Endodermal cell (in vitro differentiated cells): ENCODE measurements at regions not wholly inside any gene's neighbourhood (a gene's known extent, or its start where the extent isn't known, plus 50 kb on each side); places are given as distances from the start of the nearest gene placed in this dataset.
"Not testable (repeated sequence)": the region's sequence is repeated elsewhere in the genome, so short reads cannot be mapped to it uniquely, and the experiment has no call there.

ENCODE experiments used
- DNase-seq: peaks from one replicate; pipeline ENCODE4 v3.0.0-alpha.2; 2017
- H3K27ac ChIP-seq: 2 replicates; pipeline ENCODE4 v1.5.1; 2013; ENCODE audit warnings: mild to moderate bottlenecking, low read depth, low read length, moderate library complexity
- H3K27me3 ChIP-seq: 2 replicates; pipeline ENCODE4 v1.6.1; 2013; ENCODE audit warnings: mild to moderate bottlenecking, low read length, moderate library complexity; ENCODE audit not compliant: insufficient read depth, control insufficient read depth, poor library complexity, severe bottlenecking
- H3K36me3 ChIP-seq: 2 replicates; pipeline ENCODE4 v1.7.0; 2013; ENCODE audit warnings: mild to moderate bottlenecking, low read length, moderate library complexity; ENCODE audit not compliant: control insufficient read depth, insufficient read depth
- H3K4me1 ChIP-seq: one replicate; pipeline ENCODE4 v1.7.0; 2013; ENCODE audit warnings: low read length; ENCODE audit not compliant: control insufficient read depth, insufficient read depth
- H3K4me3 ChIP-seq: 2 replicates; pipeline ENCODE4 v1.5.1; 2013; ENCODE audit warnings: mild to moderate bottlenecking, low read length, moderate library complexity
- H3K9ac ChIP-seq: 2 replicates; pipeline ENCODE4 v1.6.1; 2013; ENCODE audit warnings: mild to moderate bottlenecking, low read length, moderate library complexity; ENCODE audit not compliant: poor library complexity, severe bottlenecking; ENCODE audit errors: extremely low read depth
- H3K9me3 ChIP-seq: 2 replicates; pipeline ENCODE4 v1.6.1; 2013; ENCODE audit warnings: mild to moderate bottlenecking, low read length, moderate library complexity; ENCODE audit not compliant: control insufficient read depth
- H3K27ac Mint-ChIP-seq: 2 replicates; pipeline ENCODE4 v1.8.0; 2020; ENCODE audit warnings: mixed read lengths
- H3K27me3 Mint-ChIP-seq: 2 replicates; pipeline ENCODE4 v1.8.0; 2021; ENCODE audit warnings: mild to moderate bottlenecking, mixed read lengths; ENCODE audit not compliant: insufficient read depth
- H3K36me3 Mint-ChIP-seq: 2 replicates; pipeline ENCODE4 v1.8.0; 2020; ENCODE audit warnings: low read depth, mixed read lengths
- H3K4me1 Mint-ChIP-seq: 2 replicates; pipeline ENCODE4 v1.8.0; 2020; ENCODE audit warnings: mixed read lengths
- H3K4me3 Mint-ChIP-seq: 2 replicates; pipeline ENCODE4 v1.8.0; 2020; ENCODE audit warnings: mild to moderate bottlenecking, moderate library complexity, mixed read lengths
- H3K9me3 Mint-ChIP-seq: 2 replicates; pipeline ENCODE4 v1.8.0; 2020; ENCODE audit warnings: mild to moderate bottlenecking, mixed read lengths
- WGBS, 2 experiments: methylation state at CpG; one replicate each; pipeline versions ENCODE4 v1.1.5 to v1.1.7; 2013; ENCODE audit warnings: missing lambda C conversion rate in 2 of 2, mixed read lengths in 1 of 2; ENCODE audit not compliant: insufficient coverage in 1 of 2, insufficient read length in 1 of 2; 5-methylcytosine and 5-hydroxymethylcytosine counted together
- TF ChIP-seq, protein P1 (sequence below): fragments of 200-600 bp; sonication (generic); conservative IDR thresholded peaks from 2 replicates; pipeline ENCODE4 v1.5.0; 2021; ENCODE audit warnings: antibody characterized with exemption, mild to moderate bottlenecking

DNA sequence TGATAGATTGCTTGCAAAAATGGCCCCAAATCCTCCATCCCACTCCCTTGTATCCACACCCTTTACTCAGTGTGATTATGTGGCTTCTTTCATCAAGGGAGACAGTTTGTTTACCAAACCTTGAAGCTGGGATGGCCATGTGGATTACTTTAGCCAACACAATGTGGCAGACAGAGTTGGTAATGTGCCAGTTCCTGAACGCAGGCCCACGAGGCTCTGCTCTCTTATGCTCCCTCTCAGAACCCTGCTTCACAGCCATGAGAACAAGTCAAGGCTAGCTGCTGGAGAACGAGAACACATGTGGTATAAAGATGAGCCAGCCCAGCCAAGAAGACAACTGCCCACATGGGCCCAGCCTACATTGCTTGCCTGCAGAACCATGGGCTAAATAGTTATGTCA, 162.3 kb downstream of the NDUFA12 start:
- Histone ChIP-seq H3K9me3 (peaks cover 5% of the 10 kb centered on the region), H3K4me1 (no peaks in the 10 kb centered on the region), H3K27me3 (no peaks in the 10 kb centered on the region), H3K36me3 (no peaks in the 10 kb centered on the region), H3K9ac (no peak overlapping the region), H3K4me3 (no peak overlapping the region), H3K27ac (no peak overlapping the region)
- no peaks in the 10 kb centered on the region for H3K36me3 Mint-ChIP-seq
- H3K27me3 Mint-ChIP-seq, result peaks cover 3% of the 10 kb centered on the region
- H3K4me1 Mint-ChIP-seq, result no peaks in the 10 kb centered on the region
- no peak overlapping the region for H3K4me3 Mint-ChIP-seq
- H3K9me3 Mint-ChIP-seq, result peaks cover 11% of the 10 kb centered on the region
- H3K27ac Mint-ChIP-seq, result no peak overlapping the region
- 84 to 100% methylated on average over 1 to 3 of the region's 3 CpGs for WGBS, 2 experiments
- DNase-seq, result no peak
- TF ChIP-seq, protein P1, sequence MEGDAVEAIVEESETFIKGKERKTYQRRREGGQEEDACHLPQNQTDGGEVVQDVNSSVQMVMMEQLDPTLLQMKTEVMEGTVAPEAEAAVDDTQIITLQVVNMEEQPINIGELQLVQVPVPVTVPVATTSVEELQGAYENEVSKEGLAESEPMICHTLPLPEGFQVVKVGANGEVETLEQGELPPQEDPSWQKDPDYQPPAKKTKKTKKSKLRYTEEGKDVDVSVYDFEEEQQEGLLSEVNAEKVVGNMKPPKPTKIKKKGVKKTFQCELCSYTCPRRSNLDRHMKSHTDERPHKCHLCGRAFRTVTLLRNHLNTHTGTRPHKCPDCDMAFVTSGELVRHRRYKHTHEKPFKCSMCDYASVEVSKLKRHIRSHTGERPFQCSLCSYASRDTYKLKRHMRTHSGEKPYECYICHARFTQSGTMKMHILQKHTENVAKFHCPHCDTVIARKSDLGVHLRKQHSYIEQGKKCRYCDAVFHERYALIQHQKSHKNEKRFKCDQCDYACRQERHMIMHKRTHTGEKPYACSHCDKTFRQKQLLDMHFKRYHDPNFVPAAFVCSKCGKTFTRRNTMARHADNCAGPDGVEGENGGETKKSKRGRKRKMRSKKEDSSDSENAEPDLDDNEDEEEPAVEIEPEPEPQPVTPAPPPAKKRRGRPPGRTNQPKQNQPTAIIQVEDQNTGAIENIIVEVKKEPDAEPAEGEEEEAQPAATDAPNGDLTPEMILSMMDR, result no peak

DNA sequence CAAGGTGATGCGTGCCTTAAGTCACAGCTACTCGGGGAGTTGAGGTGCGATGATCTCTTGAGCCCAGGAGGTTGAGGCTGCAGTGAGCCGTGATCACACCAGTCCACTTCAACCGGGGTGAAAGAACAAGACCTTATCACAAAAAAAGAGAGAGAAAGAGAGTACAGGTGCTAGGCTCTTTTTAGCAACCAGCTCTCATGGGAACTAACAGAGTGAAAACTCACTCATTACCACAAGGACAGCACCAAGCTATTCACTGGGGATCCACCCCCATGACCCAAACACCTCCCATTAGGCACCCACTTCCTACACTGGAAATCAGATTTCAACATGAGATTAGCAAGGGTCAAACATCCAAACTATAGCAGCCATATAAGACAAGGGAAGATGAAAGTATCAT, 164.2 kb downstream of the NDUFA12 start:
- no peak overlapping the region for H3K9ac ChIP-seq
- H3K27me3 ChIP-seq, result no peaks in the 10 kb centered on the region
- Mint-ChIP-seq H3K4me3 (no peak overlapping the region), H3K27me3 (peaks cover 5% of the 10 kb centered on the region), H3K27ac (no peak overlapping the region), H3K9me3 (peaks cover 11% of the 10 kb centered on the region), H3K36me3 (no peaks in the 10 kb centered on the region), H3K4me1 (no peaks in the 10 kb centered on the region)
- no peak for DNase-seq
- H3K36me3 ChIP-seq, result no peaks in the 10 kb centered on the region
- 93 to 97% methylated on average over 5 of the region's 5 CpGs for WGBS, 2 experiments
- no peaks in the 10 kb centered on the region for H3K4me1 ChIP-seq
- H3K9me3 ChIP-seq, result peaks cover 5% of the 10 kb centered on the region
- TF ChIP-seq, protein P1, result no peak
- H3K4me3 ChIP-seq, result no peak overlapping the region
- no peak overlapping the region for H3K27ac ChIP-seq

DNA sequence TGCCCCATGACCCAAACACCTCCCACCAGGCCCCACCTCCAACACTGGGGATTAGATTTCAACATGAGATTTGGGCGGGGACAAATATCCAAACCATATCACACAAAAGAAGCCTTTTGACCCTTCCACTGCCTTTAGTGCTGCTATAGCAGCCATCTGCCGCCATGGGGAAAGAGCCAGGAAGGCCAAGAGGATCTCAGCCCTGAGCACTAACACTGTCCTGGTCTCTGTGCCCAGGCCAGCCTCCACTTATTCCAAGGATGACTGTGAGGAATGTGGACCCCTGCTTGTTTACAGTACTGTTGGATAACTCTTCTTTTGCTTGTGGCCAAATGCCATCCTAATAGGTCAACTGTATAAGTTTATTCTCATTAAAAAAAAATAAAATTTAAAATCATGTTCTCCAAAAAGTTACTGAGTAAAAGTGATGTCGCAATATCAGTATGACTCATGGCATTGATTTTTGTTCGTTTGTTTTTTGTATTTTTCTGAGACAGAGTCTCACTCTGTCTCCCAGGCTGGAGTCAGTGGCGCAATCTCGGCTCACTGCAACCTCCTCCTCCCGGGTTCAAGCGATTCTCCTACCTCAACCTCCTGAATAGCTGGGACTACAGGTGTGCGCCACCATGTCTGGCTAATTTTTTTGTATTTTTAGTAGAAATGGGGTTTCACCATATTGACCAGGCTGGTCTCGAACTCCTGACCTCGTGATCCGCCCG, 166.4 kb downstream of the NDUFA12 start:
- not testable (repeated sequence) for H3K27ac ChIP-seq, H3K27me3 Mint-ChIP-seq, H3K36me3 ChIP-seq, H3K9me3 ChIP-seq, H3K27me3 ChIP-seq, H3K36me3 Mint-ChIP-seq, DNase-seq, H3K9ac ChIP-seq, H3K4me1 ChIP-seq, H3K27ac Mint-ChIP-seq, H3K4me3 Mint-ChIP-seq, H3K4me3 ChIP-seq
- Mint-ChIP-seq H3K4me1 (peaks cover 12% of the 10 kb centered on the region), H3K9me3 (peaks cover 11% of the 10 kb centered on the region)
- WGBS, 2 experiments, result 92 to 94% methylated on average over 7 to 13 of the region's 13 CpGs
